GM12874 (cell line): ENCODE measurements at regions not wholly inside any gene's neighbourhood (a gene's known extent, or its start where the extent isn't known, plus 50 kb on each side); places are given as distances from the start of the nearest gene placed in this dataset.

Experiments used
- TF ChIP-seq, protein P1 (sequence below): IDR thresholded peaks from 2 replicates; pipeline ENCODE4 v1.5.1; 2011; ENCODE audit warnings: low read depth, mild to moderate bottlenecking, control low read depth, low read length, moderate library complexity; ENCODE audit not compliant: insufficient read depth

GRCh38 chr18:56224669-56225561 lies 413.5 kb downstream of the TXNL1 start:
- TF ChIP-seq, protein P1, sequence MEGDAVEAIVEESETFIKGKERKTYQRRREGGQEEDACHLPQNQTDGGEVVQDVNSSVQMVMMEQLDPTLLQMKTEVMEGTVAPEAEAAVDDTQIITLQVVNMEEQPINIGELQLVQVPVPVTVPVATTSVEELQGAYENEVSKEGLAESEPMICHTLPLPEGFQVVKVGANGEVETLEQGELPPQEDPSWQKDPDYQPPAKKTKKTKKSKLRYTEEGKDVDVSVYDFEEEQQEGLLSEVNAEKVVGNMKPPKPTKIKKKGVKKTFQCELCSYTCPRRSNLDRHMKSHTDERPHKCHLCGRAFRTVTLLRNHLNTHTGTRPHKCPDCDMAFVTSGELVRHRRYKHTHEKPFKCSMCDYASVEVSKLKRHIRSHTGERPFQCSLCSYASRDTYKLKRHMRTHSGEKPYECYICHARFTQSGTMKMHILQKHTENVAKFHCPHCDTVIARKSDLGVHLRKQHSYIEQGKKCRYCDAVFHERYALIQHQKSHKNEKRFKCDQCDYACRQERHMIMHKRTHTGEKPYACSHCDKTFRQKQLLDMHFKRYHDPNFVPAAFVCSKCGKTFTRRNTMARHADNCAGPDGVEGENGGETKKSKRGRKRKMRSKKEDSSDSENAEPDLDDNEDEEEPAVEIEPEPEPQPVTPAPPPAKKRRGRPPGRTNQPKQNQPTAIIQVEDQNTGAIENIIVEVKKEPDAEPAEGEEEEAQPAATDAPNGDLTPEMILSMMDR, result no peak

DNA sequence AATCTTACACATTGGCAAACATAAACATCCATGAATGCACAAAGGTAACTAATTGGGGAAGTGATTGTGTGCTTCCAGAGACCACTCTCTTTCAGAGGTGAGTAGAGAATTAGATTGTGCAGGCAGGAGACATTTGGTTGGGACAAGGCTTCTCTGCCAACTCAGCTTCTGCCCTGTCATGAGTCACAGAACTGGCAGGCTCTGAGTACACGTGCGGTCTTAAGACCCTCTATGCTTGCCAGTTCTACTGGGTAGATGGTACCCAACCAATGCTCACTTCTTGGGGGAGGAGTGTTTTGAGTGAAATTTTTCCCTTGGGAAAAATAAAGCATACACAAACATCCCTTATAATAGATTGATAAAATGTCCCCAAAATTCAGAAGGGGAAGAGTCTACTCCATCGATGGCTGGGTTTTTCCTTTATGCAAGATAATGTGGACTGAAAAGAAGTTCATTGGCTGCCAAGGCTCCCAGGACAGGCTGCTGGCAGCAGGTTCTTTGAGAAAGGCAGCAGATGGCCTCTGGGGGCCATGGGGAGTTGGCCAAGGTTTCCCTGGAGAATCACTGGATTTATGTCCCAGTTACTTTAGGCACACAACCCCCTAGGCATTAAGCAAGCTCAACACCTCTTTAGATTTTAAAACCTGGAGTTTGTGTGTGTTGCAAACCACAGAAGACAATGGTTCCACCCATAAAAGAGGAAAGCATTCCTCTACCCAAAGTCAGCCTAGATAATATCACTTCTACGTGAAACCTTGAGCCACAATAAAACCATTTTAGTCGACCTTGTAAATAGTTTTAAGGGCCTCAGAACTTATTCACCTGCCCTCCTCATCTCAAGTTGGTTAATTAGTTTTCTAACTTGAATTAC lies 417.0 kb downstream of the TXNL1 start:
- TF ChIP-seq, protein P1, result no peak

GRCh38 chr18:56217406-56217805 lies 421.0 kb downstream of the TXNL1 start:
- TF ChIP-seq, protein P1, result no peak

DNA sequence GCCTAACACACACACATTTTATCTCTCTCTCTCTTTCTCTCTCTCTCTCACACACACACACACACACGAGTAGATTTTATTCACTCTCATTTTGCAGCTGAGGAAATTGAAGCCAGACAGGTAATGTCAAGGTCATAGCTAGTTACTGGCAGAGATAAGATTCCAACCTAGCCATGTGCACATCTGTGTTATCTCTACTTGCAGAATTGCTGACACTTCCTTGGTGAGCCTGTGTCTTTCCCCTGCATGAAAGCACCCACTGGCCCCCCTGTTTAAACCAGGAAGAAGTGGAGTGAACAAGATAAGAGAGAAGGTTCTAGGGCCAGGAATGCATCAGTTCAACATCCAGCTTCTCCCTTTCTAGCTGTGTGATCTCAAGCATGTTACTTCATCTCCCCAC lies 423.7 kb downstream of the TXNL1 start:
- TF ChIP-seq, protein P1, result no peak

DNA sequence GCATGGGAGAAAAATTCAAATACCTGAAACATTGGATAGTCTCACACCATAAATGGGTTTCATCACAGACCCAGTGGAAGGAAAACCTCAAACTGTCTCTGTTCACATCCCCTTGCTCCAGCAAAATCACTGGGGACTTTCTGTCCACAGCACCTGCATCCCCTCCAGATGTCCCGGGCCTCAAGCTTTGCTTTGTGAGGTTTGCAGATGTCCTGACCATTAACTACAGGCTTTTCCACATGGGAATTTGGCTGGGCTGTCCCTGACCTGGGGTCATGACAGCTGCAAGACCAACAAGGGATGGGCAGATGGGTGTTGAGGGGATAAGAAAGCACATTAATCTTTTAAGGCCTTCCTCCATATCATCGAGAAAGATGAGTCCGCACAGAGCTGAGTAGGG lies 427.9 kb downstream of the TXNL1 start:
- TF ChIP-seq, protein P1, result no peak

GRCh38 chr18:56207989-56208388 lies 430.4 kb downstream of the TXNL1 start:
- TF ChIP-seq, protein P1, result no peak

DNA sequence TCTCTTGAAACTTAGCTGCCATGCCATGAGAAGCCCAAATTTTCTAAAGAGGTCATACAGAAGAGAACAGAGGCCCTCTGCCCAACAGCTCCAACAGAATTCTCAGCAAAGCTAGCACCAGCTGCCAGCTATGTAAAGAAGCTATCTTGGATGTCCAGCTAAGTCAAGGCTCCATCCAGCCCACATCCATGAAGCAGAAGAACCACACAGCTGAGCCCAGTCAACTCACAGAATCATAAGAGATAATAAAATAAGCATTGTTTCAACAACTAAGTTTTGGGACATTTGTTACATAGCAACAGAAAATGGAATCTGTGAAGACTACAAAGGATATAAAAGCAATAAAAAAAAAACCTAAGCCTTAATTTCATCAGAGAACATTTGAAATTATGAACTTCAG lies 434.3 kb downstream of the TXNL1 start:
- TF ChIP-seq, protein P1, result no peak
